ENCODE measurements at regions not wholly inside any gene's neighbourhood (a gene's known extent, or its start where the extent isn't known, plus 50 kb on each side); places are given as distances from the start of the nearest gene placed in this dataset.

DNA sequence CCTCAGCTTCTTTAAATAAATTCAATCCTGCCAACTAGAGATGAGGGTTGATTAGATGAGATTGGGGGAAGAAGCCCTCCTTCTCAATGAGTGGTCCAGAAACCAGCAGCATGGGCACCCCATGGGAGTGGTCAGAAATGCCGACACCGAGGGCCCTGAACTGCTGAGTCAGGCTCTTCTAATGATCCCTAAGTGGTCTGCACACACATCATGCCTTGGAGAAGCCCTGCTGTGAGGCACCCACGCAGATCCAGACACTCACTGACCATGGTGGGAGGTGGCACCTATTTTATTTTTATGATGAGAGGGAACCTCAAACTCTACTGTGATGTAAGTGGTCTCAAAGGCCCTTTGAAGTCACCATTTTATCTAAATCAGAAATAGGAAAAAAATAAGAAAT, 72.3 kb upstream of the BOD1 start:
- no peak overlapping the region for H3K27ac ChIP-seq (ENCODE audit: low read length)
- POLR2A ChIA-PET, result no interaction called here
- Mint-ChIP-seq H3K27ac (no peak overlapping the region), H3K4me1 (peaks cover 0 to 16% (median 10%) of the 10 kb centered on the region in 3 donors), H3K4me3 (peak overlapping the region in 1 of 3 donors; percentile 13), H3K9me3 (no peaks in the 10 kb centered on the region), H3K36me3 (no peaks in the 10 kb centered on the region), H3K27me3 (peaks cover 0 to 3% of the 10 kb centered on the region in 2 donors)
- 100% methylated on average over 2 of the region's 3 CpGs for WGBS (ENCODE audit: insufficient coverage)
- CTCF ChIA-PET, result no interaction called here
- H3K4me3 ChIP-seq (ENCODE audit: control insufficient read depth in 1 of 2, extremely low read depth in 1 of 2, low read length in 1 of 2), result no peak overlapping the region
- no peak for DNase-seq
- peaks cover 4 to 15% of the 10 kb centered on the region in 2 experiments for H3K4me1 ChIP-seq (ENCODE audit: control insufficient read depth in 1 of 2, extremely low read depth in 1 of 2, insufficient read depth in 2 of 2, low read length in 2 of 2)
- peaks cover 0 to 2% of the 10 kb centered on the region in 2 experiments for H3K27me3 ChIP-seq (replicated peaks in 1 of 2; ENCODE audit: control insufficient read depth in 2 of 2, extremely low read depth in 1 of 2, insufficient read depth in 2 of 2, low read length in 1 of 2)
- H3K9me3 ChIP-seq, result no peaks in the 10 kb centered on the region
- ATAC-seq (replicated peaks in 1 of 4), result no peak
- no peaks in the 10 kb centered on the region for H3K36me3 ChIP-seq (ENCODE audit: control insufficient read depth in 2 of 2, extremely low read depth in 1 of 2, insufficient read depth in 1 of 2, low read length in 1 of 2)

DNA sequence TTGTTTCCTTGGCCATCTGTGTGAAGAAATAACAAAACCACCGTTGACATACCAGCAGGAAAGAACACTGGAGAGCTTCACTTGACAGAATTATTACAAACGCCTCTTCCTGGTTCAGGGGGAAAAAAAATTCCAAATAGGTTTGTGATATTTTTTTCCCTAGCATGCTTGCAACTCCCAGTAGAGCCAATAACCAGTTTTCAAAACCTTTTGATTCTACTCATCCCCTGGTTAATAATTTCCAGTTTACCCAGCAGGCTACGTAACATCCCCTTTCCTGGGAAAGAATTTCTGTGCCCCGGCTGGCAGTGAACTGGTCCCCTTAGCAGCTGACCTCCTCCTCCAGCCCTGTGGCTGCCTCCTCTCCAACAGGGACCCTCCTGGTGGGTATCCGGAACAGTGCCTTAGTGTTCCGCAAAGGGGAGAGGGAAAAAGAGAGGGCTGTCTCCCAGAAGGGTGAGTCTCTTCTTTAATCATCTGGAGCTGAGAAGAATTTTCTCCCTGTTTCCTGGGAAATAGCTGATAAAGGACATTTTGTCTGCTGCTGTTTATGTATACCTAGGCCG, 72.8 kb upstream of the BOD1 start:
- CTCF ChIA-PET, result no interaction called here
- no peak overlapping the region for H3K27ac ChIP-seq (ENCODE audit: low read length)
- Mint-ChIP-seq H3K27ac (peak overlapping the region in 1 of 2 donors; percentile 48), H3K9me3 (no peaks in the 10 kb centered on the region), H3K27me3 (peaks cover 0 to 3% of the 10 kb centered on the region in 2 donors), H3K4me3 (no peak overlapping the region), H3K36me3 (no peaks in the 10 kb centered on the region), H3K4me1 (peaks cover 0 to 16% (median 10%) of the 10 kb centered on the region in 3 donors)
- no peak for DNase-seq
- no peak overlapping the region for H3K4me3 ChIP-seq (ENCODE audit: control insufficient read depth in 1 of 2, extremely low read depth in 1 of 2, low read length in 1 of 2)
- peaks cover 4 to 15% of the 10 kb centered on the region in 2 experiments for H3K4me1 ChIP-seq (ENCODE audit: control insufficient read depth in 1 of 2, extremely low read depth in 1 of 2, insufficient read depth in 2 of 2, low read length in 2 of 2)
- no peaks in the 10 kb centered on the region for H3K9me3 ChIP-seq
- peaks cover 0 to 2% of the 10 kb centered on the region in 2 experiments for H3K27me3 ChIP-seq (replicated peaks in 1 of 2; ENCODE audit: control insufficient read depth in 2 of 2, extremely low read depth in 1 of 2, insufficient read depth in 2 of 2, low read length in 1 of 2)
- POLR2A ChIA-PET, result no interaction called here
- no peak for ATAC-seq (replicated peaks in 1 of 4)
- no peaks in the 10 kb centered on the region for H3K36me3 ChIP-seq (ENCODE audit: control insufficient read depth in 2 of 2, extremely low read depth in 1 of 2, insufficient read depth in 1 of 2, low read length in 1 of 2)
- WGBS (ENCODE audit: insufficient coverage), result no CpG with 5 or more reads among the region's 7 CpGs

DNA sequence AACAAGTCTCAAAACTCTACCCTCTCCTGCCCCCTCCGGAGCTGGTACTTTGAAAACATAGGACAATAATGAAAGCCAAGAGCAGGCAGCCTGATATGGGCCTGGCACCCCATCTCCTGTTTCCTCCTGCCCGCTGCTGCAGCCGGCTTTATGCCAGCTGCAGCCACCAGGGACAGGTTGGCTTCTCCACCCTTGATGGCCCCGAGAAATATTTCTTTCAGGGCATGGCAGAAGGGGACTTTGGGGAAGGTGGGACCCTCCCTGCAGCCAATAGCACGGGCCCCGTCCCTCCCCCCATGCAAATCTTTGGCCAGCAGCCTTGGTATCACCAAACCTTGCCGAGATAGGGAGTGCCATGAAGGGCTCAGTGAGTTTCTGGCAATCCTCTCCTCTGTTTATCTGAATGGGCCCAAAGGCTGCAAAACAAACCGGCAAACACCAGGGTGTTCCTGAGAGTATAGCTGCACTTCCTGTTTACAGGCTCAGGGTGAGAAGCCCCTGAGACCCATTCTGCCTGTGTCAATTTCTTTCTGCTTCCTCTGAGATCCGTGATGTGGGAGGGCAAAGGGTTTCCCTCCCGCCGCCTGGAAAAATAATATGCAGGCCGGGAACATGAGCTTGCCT, 73.4 kb upstream of the BOD1 start:
- no peaks in the 10 kb centered on the region for H3K9me3 ChIP-seq
- peak overlapping the region in 1 of 2 donors; percentile 15 for H3K4me3 ChIP-seq (ENCODE audit: control insufficient read depth in 1 of 2, extremely low read depth in 1 of 2, low read length in 1 of 2)
- H3K27ac Mint-ChIP-seq, result peak overlapping the region; percentile 27 to 48
- ATAC-seq (replicated peaks in 1 of 4), result peak in 1 of 4 experiments; percentile 61
- no peak overlapping the region for H3K27ac ChIP-seq (ENCODE audit: low read length)
- no peak overlapping the region for H3K4me3 Mint-ChIP-seq
- H3K36me3 Mint-ChIP-seq, result no peaks in the 10 kb centered on the region
- peak in 2 of 35 experiments; percentile 9 to 25 for DNase-seq
- H3K4me1 Mint-ChIP-seq, result peaks cover 0 to 16% (median 10%) of the 10 kb centered on the region in 3 donors
- H3K9me3 Mint-ChIP-seq, result no peaks in the 10 kb centered on the region
- no peaks in the 10 kb centered on the region for H3K36me3 ChIP-seq (ENCODE audit: control insufficient read depth in 2 of 2, extremely low read depth in 1 of 2, insufficient read depth in 1 of 2, low read length in 1 of 2)
- peaks cover 0 to 2% of the 10 kb centered on the region in 2 experiments for H3K27me3 ChIP-seq (replicated peaks in 1 of 2; ENCODE audit: control insufficient read depth in 2 of 2, extremely low read depth in 1 of 2, insufficient read depth in 2 of 2, low read length in 1 of 2)
- ChIA-PET CTCF (no interaction called here), POLR2A (no interaction called here)
- peaks cover 0 to 3% of the 10 kb centered on the region in 2 donors for H3K27me3 Mint-ChIP-seq
- peaks cover 4 to 15% of the 10 kb centered on the region in 2 experiments for H3K4me1 ChIP-seq (ENCODE audit: control insufficient read depth in 1 of 2, extremely low read depth in 1 of 2, insufficient read depth in 2 of 2, low read length in 2 of 2)
- 39% methylated on average over 8 of the region's 12 CpGs for WGBS (ENCODE audit: insufficient coverage)

DNA sequence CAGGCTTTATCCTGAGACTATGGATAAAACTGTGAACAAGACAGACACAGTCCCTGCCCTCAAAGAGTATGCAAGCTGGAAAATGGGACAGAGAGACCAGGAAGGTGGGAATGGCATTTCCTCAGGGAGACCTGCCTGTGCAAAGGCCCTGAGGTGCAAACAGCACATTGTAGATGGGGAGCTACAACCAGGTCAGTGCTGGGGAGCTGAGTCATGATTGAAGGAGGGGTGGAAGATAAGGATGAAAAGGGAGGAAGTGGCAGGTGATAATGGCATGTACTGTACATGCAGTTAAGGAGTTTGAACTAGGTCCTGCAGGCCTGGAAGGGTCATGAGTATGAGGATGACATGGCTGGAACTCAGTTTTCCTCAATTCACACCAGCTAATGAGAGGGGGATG, 75.5 kb upstream of the BOD1 start:
- no peaks in the 10 kb centered on the region for H3K27me3 Mint-ChIP-seq
- no peak overlapping the region for H3K27ac Mint-ChIP-seq
- POLR2A ChIA-PET, result no interaction called here
- Histone ChIP-seq H3K27me3 (replicated peaks in 1 of 2; ENCODE audit: control insufficient read depth in 2 of 2, extremely low read depth in 1 of 2, insufficient read depth in 2 of 2, low read length in 1 of 2) (peaks cover 0 to 2% of the 10 kb centered on the region in 2 experiments), H3K4me1 (ENCODE audit: control insufficient read depth in 1 of 2, extremely low read depth in 1 of 2, insufficient read depth in 2 of 2, low read length in 2 of 2) (peaks cover 4 to 15% of the 10 kb centered on the region in 2 experiments), H3K27ac (ENCODE audit: low read length) (no peak overlapping the region), H3K9me3 (no peaks in the 10 kb centered on the region), H3K36me3 (ENCODE audit: control insufficient read depth in 2 of 2, extremely low read depth in 1 of 2, insufficient read depth in 1 of 2, low read length in 1 of 2) (no peaks in the 10 kb centered on the region), H3K4me3 (ENCODE audit: control insufficient read depth in 1 of 2, extremely low read depth in 1 of 2, low read length in 1 of 2) (no peak overlapping the region)
- DNase-seq, result no peak
- peaks cover 0 to 16% (median 10%) of the 10 kb centered on the region in 3 donors for H3K4me1 Mint-ChIP-seq
- H3K4me3 Mint-ChIP-seq, result no peak overlapping the region
- H3K36me3 Mint-ChIP-seq, result no peaks in the 10 kb centered on the region
- CTCF ChIA-PET, result no interaction called here
- no peak for ATAC-seq (replicated peaks in 1 of 4)
- H3K9me3 Mint-ChIP-seq, result no peaks in the 10 kb centered on the region

DNA sequence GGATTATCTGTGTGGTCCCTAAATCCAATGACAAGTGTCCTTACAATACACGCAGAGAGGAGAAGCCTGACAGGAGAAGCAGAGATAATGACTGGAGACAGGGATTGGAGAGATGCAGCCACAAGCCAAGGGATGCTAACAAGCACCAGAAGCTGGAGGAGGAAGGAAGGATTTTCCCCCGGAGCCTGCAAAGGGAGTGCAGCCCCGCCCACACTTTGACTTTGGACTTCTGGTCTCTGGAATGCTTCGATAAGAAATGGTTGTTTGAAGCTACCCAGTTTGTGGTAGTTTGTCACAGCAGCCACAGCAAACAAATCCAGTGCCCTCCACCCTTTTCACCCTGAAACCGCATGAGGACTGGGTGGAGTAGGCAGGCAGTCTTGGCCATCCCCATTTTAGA, 77.2 kb upstream of the BOD1 start:
- Histone ChIP-seq H3K4me3 (ENCODE audit: control insufficient read depth in 1 of 2, extremely low read depth in 1 of 2, low read length in 1 of 2) (no peak overlapping the region), H3K27me3 (replicated peaks in 1 of 2; ENCODE audit: control insufficient read depth in 2 of 2, extremely low read depth in 1 of 2, insufficient read depth in 2 of 2, low read length in 1 of 2) (peaks cover 0 to 2% of the 10 kb centered on the region in 2 experiments), H3K4me1 (ENCODE audit: control insufficient read depth in 1 of 2, extremely low read depth in 1 of 2, insufficient read depth in 2 of 2, low read length in 2 of 2) (peaks cover 12 to 24% of the 10 kb centered on the region in 2 experiments), H3K36me3 (ENCODE audit: control insufficient read depth in 2 of 2, extremely low read depth in 1 of 2, insufficient read depth in 1 of 2, low read length in 1 of 2) (no peaks in the 10 kb centered on the region), H3K27ac (ENCODE audit: low read length) (no peak overlapping the region), H3K9me3 (no peaks in the 10 kb centered on the region)
- whole genome bisulfite sequencing (ENCODE audit: insufficient coverage), result 83% methylated on average over 2 of the region's 5 CpGs
- Mint-ChIP-seq H3K9me3 (no peaks in the 10 kb centered on the region), H3K27me3 (no peaks in the 10 kb centered on the region), H3K4me3 (no peak overlapping the region), H3K27ac (no peak overlapping the region), H3K4me1 (peaks cover 7 to 26% (median 14%) of the 10 kb centered on the region in 3 donors), H3K36me3 (no peaks in the 10 kb centered on the region)
- CTCF ChIA-PET, result no interaction called here
- DNase-seq (no peak), ATAC-seq (replicated peaks in 1 of 4) (no peak)
- POLR2A ChIA-PET, result no interaction called here

DNA sequence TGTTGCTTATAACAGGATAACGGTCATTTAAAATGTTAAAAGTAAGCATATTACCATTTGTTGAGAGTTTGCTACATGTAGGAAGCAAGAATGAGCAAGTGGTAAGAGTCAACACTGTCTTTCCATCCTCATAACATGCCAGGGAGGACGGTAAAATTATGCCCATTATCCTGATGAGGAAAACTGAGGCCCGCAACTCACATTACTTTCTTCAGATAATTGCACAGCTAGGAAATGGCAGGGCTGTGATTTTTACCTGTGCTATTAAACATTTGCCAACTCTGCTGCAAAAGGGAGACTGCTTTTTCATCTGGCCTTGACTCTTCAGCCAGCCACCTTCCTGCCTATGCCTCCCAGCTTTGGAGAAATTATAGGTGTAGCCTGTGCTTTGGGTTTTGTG, 79.8 kb upstream of the BOD1 start:
- no peak for ATAC-seq (replicated peaks in 1 of 4)
- H3K27ac Mint-ChIP-seq, result no peak overlapping the region
- peaks cover 8 to 12% of the 10 kb centered on the region in 2 experiments for H3K4me1 ChIP-seq (ENCODE audit: control insufficient read depth in 1 of 2, extremely low read depth in 1 of 2, insufficient read depth in 2 of 2, low read length in 2 of 2)
- no peaks in the 10 kb centered on the region for H3K9me3 ChIP-seq
- no peak for DNase-seq
- no peaks in the 10 kb centered on the region for H3K36me3 ChIP-seq (ENCODE audit: control insufficient read depth in 2 of 2, extremely low read depth in 1 of 2, insufficient read depth in 1 of 2, low read length in 1 of 2)
- H3K4me1 Mint-ChIP-seq, result peaks cover 5 to 12% (median 7%) of the 10 kb centered on the region in 3 donors
- H3K4me3 Mint-ChIP-seq, result no peak overlapping the region
- peaks cover 0 to 2% of the 10 kb centered on the region in 2 experiments for H3K27me3 ChIP-seq (replicated peaks in 1 of 2; ENCODE audit: control insufficient read depth in 2 of 2, extremely low read depth in 1 of 2, insufficient read depth in 2 of 2, low read length in 1 of 2)
- H3K9me3 Mint-ChIP-seq, result no peaks in the 10 kb centered on the region
- no CpG with 5 or more reads among the region's 3 CpGs for WGBS (ENCODE audit: insufficient coverage)
- H3K36me3 Mint-ChIP-seq, result no peaks in the 10 kb centered on the region
- CTCF ChIA-PET, result interaction anchor here in 1 of 2 donors (0.5 kb wide), 1 partner anchor 142 kb away, joined by 5 read pairs; no protein-coding TSS in a partner anchor
- no peaks in the 10 kb centered on the region for H3K27me3 Mint-ChIP-seq
- POLR2A ChIA-PET, result no interaction called here
- H3K4me3 ChIP-seq (ENCODE audit: control insufficient read depth in 1 of 2, extremely low read depth in 1 of 2, low read length in 1 of 2), result no peak overlapping the region
- no peak overlapping the region for H3K27ac ChIP-seq (ENCODE audit: low read length)

All from T-cell (primary cell).